ENCODE measurements at regions not wholly inside any gene's neighbourhood (a gene's known extent, or its start where the extent isn't known, plus 50 kb on each side); places are given as distances from the start of the nearest gene placed in this dataset.

DNA sequence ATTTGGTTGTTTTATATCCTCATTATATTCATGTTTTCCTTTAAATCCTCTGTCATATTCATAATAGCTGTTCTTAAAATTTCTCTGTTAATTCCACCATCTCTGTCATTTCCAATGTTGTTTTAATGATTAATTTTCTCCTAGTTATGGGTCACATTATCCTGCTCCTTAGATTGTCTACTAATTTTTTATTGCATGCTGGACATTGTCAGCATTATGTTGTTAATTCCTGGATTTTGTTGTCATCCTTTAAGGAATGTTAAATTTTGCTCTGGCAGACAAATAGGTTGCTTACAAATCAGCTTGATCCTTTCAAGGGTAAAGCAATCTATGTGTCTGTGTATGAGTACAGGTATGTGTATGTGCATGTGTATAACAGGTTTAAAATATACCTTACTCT is 393.8 kb upstream of the POU3F1 start:
- no peak for TF ChIP-seq ZNF274 (IDR thresholded peaks at IDR 0.05; ENCODE audit: low read depth, low read length)
- no peak for TF ChIP-seq YY1 (IDR thresholded peaks at IDR 0.05; ENCODE audit: insufficient read depth, insufficient read length)
